ENCODE measurements at regions not wholly inside any gene's neighbourhood (a gene's known extent, or its start where the extent isn't known, plus 50 kb on each side); places are given as distances from the start of the nearest gene placed in this dataset.

- TF ChIP-seq POLR2A (IDR thresholded peaks at IDR 0.05) (no peak), CTCF (IDR thresholded peaks at IDR 0.05) (no peak)
Observed at GRCh38 chr2:118568700-118569099, 278.7 kb downstream of the EN1 start.

Data from adrenal gland (tissue), 5 donors.